Endothelial cell (in vitro differentiated cells): ENCODE measurements at regions not wholly inside any gene's neighbourhood (a gene's known extent, or its start where the extent isn't known, plus 50 kb on each side); places are given as distances from the start of the nearest gene placed in this dataset.

ENCODE experiments used
- DNase-seq: peaks from one replicate; pipeline ENCODE4 v3.0.0; 2021; ENCODE audit warnings: low spot score
- H3K27ac Mint-ChIP-seq: one replicate; pipeline ENCODE4 v1.8.0; 2021; ENCODE audit warnings: mixed read lengths, inconsistent platforms; ENCODE audit not compliant: unreplicated experiment
- H3K27me3 Mint-ChIP-seq: one replicate; pipeline ENCODE4 v1.8.0; 2021; ENCODE audit warnings: mild to moderate bottlenecking, moderate library complexity, mixed read lengths, inconsistent platforms; ENCODE audit not compliant: unreplicated experiment
- H3K36me3 Mint-ChIP-seq: one replicate; pipeline ENCODE4 v1.8.0; 2021; ENCODE audit warnings: mild to moderate bottlenecking, low read depth, mixed read lengths, inconsistent platforms; ENCODE audit not compliant: unreplicated experiment
- H3K4me1 Mint-ChIP-seq: one replicate; pipeline ENCODE4 v1.8.0; 2021; ENCODE audit warnings: mild to moderate bottlenecking, mixed read lengths, inconsistent platforms; ENCODE audit not compliant: unreplicated experiment
- H3K4me3 Mint-ChIP-seq: one replicate; pipeline ENCODE4 v1.8.0; 2021; ENCODE audit warnings: mild to moderate bottlenecking, mixed read lengths, inconsistent platforms; ENCODE audit not compliant: unreplicated experiment
- H3K9me3 Mint-ChIP-seq: one replicate; pipeline ENCODE4 v1.8.0; 2021; ENCODE audit warnings: mixed read lengths, inconsistent platforms; ENCODE audit not compliant: unreplicated experiment
- TF ChIP-seq, protein P1 (sequence below): fragments of 200-600 bp; sonication (generic); IDR thresholded peaks from one replicate; pipeline ENCODE4 v1.5.0; 2021; ENCODE audit warnings: antibody characterized with exemption; ENCODE audit not compliant: unreplicated experiment

DNA sequence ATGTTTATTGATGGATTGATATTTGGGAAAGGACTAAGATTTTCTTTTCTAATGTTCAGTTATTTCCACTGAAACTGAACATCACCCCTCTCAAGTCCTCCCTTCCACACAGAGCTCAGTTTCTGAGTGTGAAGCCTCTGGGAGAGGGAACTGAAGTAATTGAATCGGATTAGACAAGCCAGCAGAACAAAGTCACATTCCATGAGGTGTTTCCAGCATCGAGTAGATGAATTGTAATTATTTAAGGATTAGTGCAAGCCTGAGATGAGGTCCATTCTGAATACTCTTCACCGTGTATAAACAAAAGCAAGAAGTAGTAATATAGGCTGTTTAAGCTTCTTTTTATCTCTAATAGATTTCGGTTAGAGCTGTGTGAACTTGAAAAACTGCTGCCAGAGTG is 2060.5 kb downstream of the MAT2B start:
- DNase-seq, result no peak
- TF ChIP-seq, protein P1, sequence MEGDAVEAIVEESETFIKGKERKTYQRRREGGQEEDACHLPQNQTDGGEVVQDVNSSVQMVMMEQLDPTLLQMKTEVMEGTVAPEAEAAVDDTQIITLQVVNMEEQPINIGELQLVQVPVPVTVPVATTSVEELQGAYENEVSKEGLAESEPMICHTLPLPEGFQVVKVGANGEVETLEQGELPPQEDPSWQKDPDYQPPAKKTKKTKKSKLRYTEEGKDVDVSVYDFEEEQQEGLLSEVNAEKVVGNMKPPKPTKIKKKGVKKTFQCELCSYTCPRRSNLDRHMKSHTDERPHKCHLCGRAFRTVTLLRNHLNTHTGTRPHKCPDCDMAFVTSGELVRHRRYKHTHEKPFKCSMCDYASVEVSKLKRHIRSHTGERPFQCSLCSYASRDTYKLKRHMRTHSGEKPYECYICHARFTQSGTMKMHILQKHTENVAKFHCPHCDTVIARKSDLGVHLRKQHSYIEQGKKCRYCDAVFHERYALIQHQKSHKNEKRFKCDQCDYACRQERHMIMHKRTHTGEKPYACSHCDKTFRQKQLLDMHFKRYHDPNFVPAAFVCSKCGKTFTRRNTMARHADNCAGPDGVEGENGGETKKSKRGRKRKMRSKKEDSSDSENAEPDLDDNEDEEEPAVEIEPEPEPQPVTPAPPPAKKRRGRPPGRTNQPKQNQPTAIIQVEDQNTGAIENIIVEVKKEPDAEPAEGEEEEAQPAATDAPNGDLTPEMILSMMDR, result no peak
- Mint-ChIP-seq H3K27me3 (no peaks in the 10 kb centered on the region), H3K9me3 (no peaks in the 10 kb centered on the region), H3K27ac (no peak overlapping the region), H3K4me1 (no peaks in the 10 kb centered on the region), H3K4me3 (no peak overlapping the region), H3K36me3 (no peaks in the 10 kb centered on the region)

DNA sequence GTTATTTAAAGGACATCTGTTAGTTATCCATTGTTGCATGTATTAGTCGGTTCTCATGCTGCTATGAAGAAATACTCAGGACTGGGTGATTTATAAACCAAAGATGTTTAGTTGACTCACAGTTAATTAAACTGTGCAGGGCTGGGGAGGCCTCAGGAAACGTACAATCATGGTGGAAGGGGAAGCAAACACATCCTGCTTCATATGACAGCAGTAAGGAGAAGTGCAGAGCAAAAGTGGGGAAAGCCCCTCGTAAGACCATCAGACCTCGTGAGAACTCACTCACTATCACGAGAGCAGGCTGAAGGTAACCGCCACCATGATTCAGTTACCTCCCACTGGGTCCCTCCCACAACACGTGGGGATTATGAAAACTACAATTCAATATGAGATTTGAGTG is 2064.1 kb downstream of the MAT2B start:
- TF ChIP-seq, protein P1, result no peak
- Mint-ChIP-seq H3K36me3 (no peaks in the 10 kb centered on the region), H3K9me3 (no peaks in the 10 kb centered on the region), H3K4me1 (no peaks in the 10 kb centered on the region), H3K27ac (no peak overlapping the region), H3K27me3 (no peaks in the 10 kb centered on the region), H3K4me3 (no peak overlapping the region)
- DNase-seq, result no peak

DNA sequence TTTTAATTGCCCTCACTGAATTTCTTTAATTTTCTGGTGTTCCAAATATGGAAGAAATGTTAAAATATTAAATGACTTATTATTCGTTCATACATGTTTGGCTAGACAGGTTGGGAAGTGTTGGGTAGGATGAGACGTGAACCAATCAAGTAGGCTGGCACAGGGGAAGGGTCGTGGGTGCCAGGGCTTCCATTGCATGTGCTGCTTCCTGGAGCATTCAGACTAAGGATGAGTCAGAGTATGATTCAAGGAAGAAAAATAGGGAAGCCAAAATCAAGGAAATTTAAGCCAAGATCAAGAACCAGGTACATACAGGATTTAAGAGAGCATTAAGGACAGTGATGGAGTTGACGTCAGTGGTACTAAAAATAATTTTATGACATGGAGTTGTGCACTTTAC is 2068.0 kb downstream of the MAT2B start:
- TF ChIP-seq, protein P1, result no peak

DNA sequence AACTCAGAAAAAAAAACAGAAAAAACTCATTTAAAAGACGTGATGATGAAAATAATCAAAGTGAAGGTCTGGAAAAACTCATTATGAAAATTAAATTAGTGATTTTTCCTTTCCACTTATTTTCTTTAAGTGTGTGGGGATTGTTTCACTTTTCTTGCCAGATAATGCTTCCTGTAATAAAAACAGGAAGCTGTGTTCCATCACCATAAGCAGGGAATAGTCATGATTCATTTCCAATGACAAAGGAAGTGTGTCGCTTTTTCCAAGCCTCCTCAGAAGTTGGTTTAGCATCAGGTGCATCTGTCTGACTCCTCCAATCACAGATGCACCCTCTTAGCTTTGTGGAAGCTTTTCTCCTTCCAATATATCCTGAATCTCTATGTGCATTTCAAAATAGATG is 2068.7 kb downstream of the MAT2B start:
- no peak for DNase-seq
- no peaks in the 10 kb centered on the region for H3K9me3 Mint-ChIP-seq

More for the DNA sequence above, 2068.0 kb downstream of the MAT2B start:
- H3K4me3 Mint-ChIP-seq, result no peak overlapping the region
- H3K36me3 Mint-ChIP-seq, result no peaks in the 10 kb centered on the region
- H3K27ac Mint-ChIP-seq, result no peak overlapping the region
- H3K4me1 Mint-ChIP-seq, result no peaks in the 10 kb centered on the region
- no peak for DNase-seq
- no peaks in the 10 kb centered on the region for H3K9me3 Mint-ChIP-seq
- no peaks in the 10 kb centered on the region for H3K27me3 Mint-ChIP-seq

DNA sequence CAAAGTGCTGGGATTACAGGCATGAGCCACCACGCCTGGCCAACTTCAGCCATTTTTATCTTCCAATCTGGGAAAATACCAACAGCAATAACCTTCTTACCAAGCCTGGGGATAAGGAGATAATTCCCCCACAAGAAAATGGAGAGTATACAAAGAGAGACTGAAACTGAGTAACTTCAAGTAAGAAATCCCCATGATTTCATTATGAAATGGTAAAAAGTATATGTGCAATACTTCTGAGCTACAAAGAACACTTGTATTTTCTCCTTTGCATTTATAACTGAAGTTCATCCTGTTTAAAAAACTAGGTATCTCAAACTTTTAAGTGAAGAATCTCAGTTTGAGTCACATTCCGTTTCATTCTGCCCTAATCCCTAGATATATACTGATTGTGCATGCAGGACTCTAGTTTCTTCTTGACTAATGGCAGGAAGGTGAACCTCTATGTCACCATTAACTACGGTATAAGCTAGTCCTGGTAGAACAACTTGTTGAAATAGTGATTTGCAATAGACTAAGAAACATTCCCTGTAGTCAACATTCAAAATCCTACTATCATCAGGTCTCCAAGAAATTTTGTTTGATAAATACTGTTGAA is 2071.4 kb downstream of the MAT2B start:
- H3K4me3 Mint-ChIP-seq, result no peak overlapping the region
- no peaks in the 10 kb centered on the region for H3K9me3 Mint-ChIP-seq
- no peaks in the 10 kb centered on the region for H3K27me3 Mint-ChIP-seq
- no peak overlapping the region for H3K27ac Mint-ChIP-seq
- TF ChIP-seq, protein P1, result no peak
- H3K36me3 Mint-ChIP-seq, result no peaks in the 10 kb centered on the region
- H3K4me1 Mint-ChIP-seq, result no peaks in the 10 kb centered on the region
- no peak for DNase-seq

More for the DNA sequence above, 2068.7 kb downstream of the MAT2B start:
- Mint-ChIP-seq H3K4me1 (no peaks in the 10 kb centered on the region), H3K4me3 (no peak overlapping the region), H3K27ac (no peak overlapping the region), H3K36me3 (no peaks in the 10 kb centered on the region), H3K27me3 (no peaks in the 10 kb centered on the region)
- TF ChIP-seq, protein P1, result no peak
